ENCODE measurements at regions not wholly inside any gene's neighbourhood (a gene's known extent, or its start where the extent isn't known, plus 50 kb on each side); places are given as distances from the start of the nearest gene placed in this dataset.

GRCh38 chr11:69418576-69419296, 62.7 kb upstream of the LINC01488 start:
- TF ChIP-seq CTCF (IDR thresholded peaks at IDR 0.05) (no peak), POLR2A (IDR thresholded peaks at IDR 0.05) (no peak)

All from lower leg skin (tissue), 3 donors.